ENCODE measurements at regions not wholly inside any gene's neighbourhood (a gene's known extent, or its start where the extent isn't known, plus 50 kb on each side); places are given as distances from the start of the nearest gene placed in this dataset.
"Not testable (repeated sequence)": the region's sequence is repeated elsewhere in the genome, so short reads cannot be mapped to it uniquely, and the experiment has no call there.

- Mint-ChIP-seq H3K4me1 (no peaks in the 10 kb centered on the region), H3K27me3 (peaks cover 5% of the 10 kb centered on the region), H3K9me3 (no peaks in the 10 kb centered on the region), H3K27ac (no peak overlapping the region), H3K36me3 (ENCODE audit: low read depth) (no peaks in the 10 kb centered on the region), H3K4me3 (no peak overlapping the region)
- DNase-seq = no peak
- no peak for ATAC-seq
Measured at GRCh38 chr5:163306421-163306820, 131.0 kb upstream of the CCNG1 start.

GRCh38 chr5:163309914-163310313 lies 127.5 kb upstream of the CCNG1 start:
- Mint-ChIP-seq H3K4me3 (no peak overlapping the region), H3K27me3 (no peaks in the 10 kb centered on the region), H3K4me1 (no peaks in the 10 kb centered on the region), H3K9me3 (peaks cover 12% of the 10 kb centered on the region), H3K36me3 (ENCODE audit: low read depth) (no peaks in the 10 kb centered on the region), H3K27ac (no peak overlapping the region)
- no peak for ATAC-seq
- no peak for DNase-seq

DNA sequence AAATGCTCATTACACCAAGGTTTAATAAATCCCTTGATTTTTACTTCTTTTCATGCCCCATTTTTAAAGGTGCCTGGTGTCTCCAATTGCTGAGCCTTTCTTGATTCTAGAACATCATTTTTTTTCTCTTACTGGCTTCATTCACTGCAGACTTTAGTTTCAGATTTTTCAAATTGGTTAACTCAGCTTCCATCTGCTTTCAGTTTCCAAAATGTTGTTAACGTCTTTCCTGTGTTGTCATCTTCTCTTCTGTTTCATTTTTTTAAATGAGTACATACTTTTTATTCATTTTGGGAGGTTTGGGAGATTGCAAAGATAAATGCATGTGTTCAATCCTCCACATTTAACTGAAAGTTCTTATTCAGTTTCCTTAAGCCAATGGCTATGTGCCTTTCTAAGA lies 126.4 kb upstream of the CCNG1 start:
- Mint-ChIP-seq H3K4me3 (no peak overlapping the region), H3K4me1 (no peaks in the 10 kb centered on the region), H3K27ac (no peak overlapping the region), H3K36me3 (ENCODE audit: low read depth) (no peaks in the 10 kb centered on the region), H3K9me3 (peaks cover 12% of the 10 kb centered on the region), H3K27me3 (no peaks in the 10 kb centered on the region)
- DNase-seq = no peak
- no peak for ATAC-seq

DNA sequence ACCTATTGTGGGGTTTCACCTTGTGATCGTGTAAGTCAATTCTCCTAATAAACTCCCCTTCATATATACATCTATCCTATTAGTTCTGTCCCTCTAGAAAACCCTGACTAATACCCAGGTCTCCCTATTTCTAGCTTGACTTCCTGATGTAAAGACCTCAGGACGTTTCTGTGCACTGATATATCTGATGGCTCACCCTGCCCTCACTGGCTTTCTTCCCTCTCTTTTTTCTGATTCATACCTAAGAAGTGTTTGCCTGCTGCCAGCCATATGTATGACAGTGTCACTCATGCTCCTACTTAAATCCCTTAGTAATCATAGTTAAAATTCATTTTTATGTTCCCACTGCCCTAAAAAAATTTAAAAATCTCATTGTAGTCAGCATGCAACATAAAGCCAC lies 124.8 kb upstream of the CCNG1 start:
- Mint-ChIP-seq H3K9me3 (peaks cover 12% of the 10 kb centered on the region), H3K27ac (no peak overlapping the region), H3K36me3 (ENCODE audit: low read depth) (no peaks in the 10 kb centered on the region), H3K27me3 (no peaks in the 10 kb centered on the region), H3K4me1 (no peaks in the 10 kb centered on the region), H3K4me3 (no peak overlapping the region)
- ATAC-seq (no peak), DNase-seq (no peak)

DNA sequence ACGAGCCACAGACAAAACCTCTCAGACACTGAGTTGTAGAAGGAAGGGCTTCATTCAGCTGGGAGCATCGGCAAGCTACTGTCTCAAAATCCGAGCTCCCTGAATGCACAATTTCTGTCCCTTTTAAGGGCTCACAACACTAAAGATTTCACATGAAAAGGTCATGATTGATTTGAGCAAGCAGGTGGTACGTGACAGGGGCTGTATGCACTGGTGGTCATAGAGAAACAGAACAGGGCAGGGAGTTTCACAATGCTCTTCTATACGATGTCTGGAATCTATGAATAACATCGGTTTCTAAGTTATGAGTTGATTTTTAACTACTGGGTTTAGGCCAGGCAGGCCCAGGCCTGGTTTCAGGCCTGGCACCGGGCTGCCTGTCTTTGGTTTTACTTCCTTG lies 124.3 kb upstream of the CCNG1 start:
- not testable (repeated sequence) for DNase-seq; H3K27ac Mint-ChIP-seq; H3K4me1 Mint-ChIP-seq; H3K27me3 Mint-ChIP-seq; ATAC-seq; H3K4me3 Mint-ChIP-seq; H3K36me3 Mint-ChIP-seq (ENCODE audit: low read depth)
- H3K9me3 Mint-ChIP-seq = peaks cover 12% of the 10 kb centered on the region

DNA sequence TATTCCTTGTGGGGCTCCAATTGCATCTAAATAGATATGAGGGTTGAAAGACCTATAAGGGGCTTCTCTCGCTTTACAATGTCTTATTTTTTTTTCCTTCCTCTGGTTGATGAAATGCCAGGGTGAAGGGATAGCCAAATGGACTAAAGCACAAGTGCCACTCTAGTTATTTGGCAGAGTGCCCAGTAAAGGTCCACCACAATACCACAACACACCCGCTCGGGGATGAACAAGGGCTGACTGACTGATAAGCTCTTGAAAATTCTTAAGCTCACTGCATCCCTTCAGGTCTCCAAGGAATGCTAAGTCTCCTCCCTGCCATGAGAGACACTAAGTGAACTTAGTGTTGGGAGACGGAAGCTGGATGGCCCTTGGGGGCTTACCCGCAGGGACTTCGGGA lies 121.0 kb upstream of the CCNG1 start:
- H3K4me3 Mint-ChIP-seq; DNase-seq; H3K27ac Mint-ChIP-seq; H3K4me1 Mint-ChIP-seq; ATAC-seq; H3K27me3 Mint-ChIP-seq; H3K36me3 Mint-ChIP-seq (ENCODE audit: low read depth): not testable (repeated sequence)
- H3K9me3 Mint-ChIP-seq = peaks cover 12% of the 10 kb centered on the region

DNA sequence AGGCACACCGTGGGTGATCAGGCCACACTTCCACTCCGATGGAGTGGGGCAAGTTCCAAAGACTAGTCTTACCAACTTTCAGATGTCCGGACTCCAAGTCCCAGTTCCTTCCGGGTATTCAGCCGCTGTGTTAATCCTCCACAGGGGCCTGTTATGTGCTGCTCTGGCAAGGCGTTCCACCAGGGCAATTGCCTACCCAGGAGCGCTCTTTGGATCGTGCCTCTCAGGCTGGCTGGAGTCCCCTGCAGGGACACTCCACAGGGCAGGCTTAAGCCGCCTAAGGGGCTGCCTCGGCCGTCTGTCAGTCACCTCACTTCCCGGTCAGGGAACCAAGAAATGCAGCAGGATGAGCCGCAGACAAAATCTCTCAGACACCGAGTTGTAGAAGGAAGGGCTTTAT lies 118.7 kb upstream of the CCNG1 start:
- H3K27me3 Mint-ChIP-seq = no peaks in the 10 kb centered on the region

DNA sequence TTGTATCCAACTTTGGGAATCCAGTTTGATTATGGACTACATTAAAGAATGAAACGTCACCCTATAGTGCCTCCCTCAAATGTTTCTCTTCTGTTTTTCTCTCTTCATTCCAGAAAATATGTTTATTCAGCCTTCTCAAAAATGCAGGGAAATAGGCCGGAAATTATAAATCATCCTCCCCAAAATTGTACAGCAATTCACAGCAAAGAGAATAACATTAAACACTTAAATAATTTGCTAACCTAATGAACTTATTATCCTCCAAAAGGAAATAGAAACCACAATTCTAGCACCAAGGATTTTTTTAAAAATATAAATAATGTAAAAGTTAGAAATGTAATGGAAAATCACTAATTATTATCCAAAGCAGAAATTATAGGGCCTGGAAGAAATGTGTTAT lies 115.9 kb upstream of the CCNG1 start:
- Mint-ChIP-seq H3K4me1 (no peaks in the 10 kb centered on the region), H3K27ac (no peak overlapping the region), H3K27me3 (no peaks in the 10 kb centered on the region), H3K9me3 (no peaks in the 10 kb centered on the region), H3K36me3 (ENCODE audit: low read depth) (no peaks in the 10 kb centered on the region), H3K4me3 (no peak overlapping the region)
- no peak for DNase-seq
- ATAC-seq = no peak

More for the DNA sequence above, 118.7 kb upstream of the CCNG1 start:
- Mint-ChIP-seq H3K9me3 (no peaks in the 10 kb centered on the region), H3K4me1 (no peaks in the 10 kb centered on the region), H3K27ac (no peak overlapping the region), H3K4me3 (no peak overlapping the region), H3K36me3 (ENCODE audit: low read depth) (no peaks in the 10 kb centered on the region)
- no peak for DNase-seq
- ATAC-seq = no peak

DNA sequence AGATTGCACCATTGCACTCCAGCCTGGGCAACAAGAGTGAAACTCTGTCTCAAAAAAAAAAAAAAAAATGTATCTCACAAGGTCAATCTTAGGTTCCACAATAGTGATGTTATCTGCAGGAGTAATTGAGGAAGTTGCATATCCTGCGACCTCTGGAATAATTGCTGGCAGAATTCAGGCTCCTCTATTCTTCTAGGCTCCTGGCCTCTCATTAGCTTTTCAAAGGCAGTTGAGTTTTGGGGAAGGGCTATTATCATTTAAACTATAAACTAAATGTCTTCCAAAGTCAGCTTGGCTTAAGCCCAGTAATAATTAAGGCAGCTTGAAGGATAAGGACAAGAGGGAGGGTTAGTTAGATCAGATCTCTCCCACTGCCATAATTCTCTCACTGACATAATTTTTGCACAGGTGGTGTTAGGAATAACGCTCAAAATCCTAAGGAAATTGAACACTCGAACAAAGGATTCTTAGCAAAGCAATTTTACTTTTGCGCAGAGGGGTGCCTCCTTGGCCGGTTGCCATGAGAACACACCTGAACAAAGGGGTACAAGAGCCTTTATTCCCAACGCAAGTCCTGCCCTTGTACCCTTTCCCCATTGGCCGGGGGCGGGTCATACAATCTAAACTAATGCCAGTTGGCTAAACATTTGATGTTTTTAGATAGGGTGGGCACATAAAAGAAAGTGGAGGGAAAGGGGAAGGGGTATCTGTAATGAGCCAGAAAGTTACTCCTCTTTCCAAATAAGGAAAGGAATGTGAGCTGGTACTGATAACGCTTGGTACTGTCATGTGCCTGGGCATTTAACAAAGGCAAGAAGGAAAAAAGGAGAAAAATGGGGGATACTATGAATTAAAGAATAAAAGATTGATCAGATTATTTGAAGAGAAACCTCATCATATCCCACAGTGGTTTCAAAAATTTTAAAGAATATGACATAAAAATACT lies 106.4 kb upstream of the CCNG1 start:
- H3K4me3 Mint-ChIP-seq = no peak overlapping the region
- DNase-seq (no peak), ATAC-seq (no peak)
- H3K9me3 Mint-ChIP-seq = no peaks in the 10 kb centered on the region
- H3K36me3 Mint-ChIP-seq (ENCODE audit: low read depth) = no peaks in the 10 kb centered on the region
- no peaks in the 10 kb centered on the region for H3K4me1 Mint-ChIP-seq
- peaks cover 9% of the 10 kb centered on the region for H3K27me3 Mint-ChIP-seq
- H3K27ac Mint-ChIP-seq = no peak overlapping the region

GRCh38 chr5:163336074-163336473 lies 101.3 kb upstream of the CCNG1 start:
- H3K27me3 Mint-ChIP-seq; H3K36me3 Mint-ChIP-seq (ENCODE audit: low read depth); H3K27ac Mint-ChIP-seq; ATAC-seq; DNase-seq; H3K4me3 Mint-ChIP-seq; H3K9me3 Mint-ChIP-seq; H3K4me1 Mint-ChIP-seq: not testable (repeated sequence)

DNA sequence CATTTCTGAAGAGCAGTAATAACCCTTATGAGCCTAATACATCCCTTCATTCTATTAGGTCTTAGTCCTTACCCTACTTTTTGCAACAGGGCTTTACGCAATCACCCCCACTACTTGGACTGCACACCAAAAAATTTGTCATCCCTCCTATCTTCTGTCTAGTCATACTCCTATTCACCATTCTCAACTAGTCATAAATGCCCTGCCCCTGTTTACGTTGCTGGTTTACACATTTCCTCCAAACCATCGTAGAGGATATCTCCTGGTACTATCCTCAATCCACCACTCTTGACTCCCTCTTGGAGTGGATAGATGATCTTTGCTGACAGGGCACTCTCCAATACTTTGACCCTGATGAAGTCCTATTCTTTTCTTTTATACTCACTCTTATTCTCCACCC lies 98.2 kb upstream of the CCNG1 start:
- Mint-ChIP-seq H3K27me3 (peaks cover 4% of the 10 kb centered on the region), H3K36me3 (ENCODE audit: low read depth) (no peaks in the 10 kb centered on the region), H3K4me1 (no peaks in the 10 kb centered on the region), H3K4me3 (no peak overlapping the region), H3K27ac (no peak overlapping the region), H3K9me3 (no peaks in the 10 kb centered on the region)
- no peak for DNase-seq
- ATAC-seq = no peak

DNA sequence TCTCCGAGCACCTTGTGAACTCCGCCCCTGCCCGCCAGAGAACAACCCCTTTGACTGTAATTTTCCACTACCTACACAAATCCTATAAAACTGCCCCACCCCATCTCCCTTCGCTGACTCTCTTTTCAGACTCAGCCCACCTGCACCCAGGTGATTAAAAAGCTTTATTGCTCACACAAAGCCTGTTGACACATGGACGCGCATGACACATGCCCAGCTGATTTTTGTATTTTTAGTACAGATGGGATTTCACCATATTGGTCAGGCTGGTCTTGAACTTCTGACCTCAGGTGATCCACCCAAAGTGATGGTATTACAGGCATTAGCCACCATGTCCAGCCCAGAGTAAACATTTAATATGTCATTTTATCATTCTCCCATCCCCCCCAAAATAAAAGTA lies 97.0 kb upstream of the CCNG1 start:
- not testable (repeated sequence) for DNase-seq; H3K4me1 Mint-ChIP-seq; H3K9me3 Mint-ChIP-seq; H3K27me3 Mint-ChIP-seq; H3K36me3 Mint-ChIP-seq (ENCODE audit: low read depth); ATAC-seq; H3K4me3 Mint-ChIP-seq; H3K27ac Mint-ChIP-seq

DNA sequence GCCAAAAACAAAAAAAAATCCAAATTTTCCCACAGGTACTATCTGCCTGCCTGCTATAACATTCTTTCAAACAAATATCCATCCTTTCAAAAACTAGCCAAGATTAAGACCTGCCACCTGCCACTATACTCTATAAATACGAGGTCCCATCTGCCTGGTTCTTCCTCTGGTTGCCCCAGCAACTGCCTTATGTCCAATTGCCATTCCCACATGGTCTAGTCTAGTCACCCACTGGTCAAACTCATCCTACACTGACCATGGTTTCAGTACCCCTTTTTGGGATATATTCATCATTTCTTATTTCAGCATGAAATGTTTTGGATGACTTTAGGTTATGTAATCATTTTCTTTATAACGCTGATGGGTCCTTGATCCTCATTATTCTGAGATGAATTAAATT lies 95.1 kb upstream of the CCNG1 start:
- Mint-ChIP-seq H3K4me1 (no peaks in the 10 kb centered on the region), H3K27me3 (peaks cover 6% of the 10 kb centered on the region), H3K9me3 (no peaks in the 10 kb centered on the region), H3K27ac (no peak overlapping the region), H3K4me3 (no peak overlapping the region), H3K36me3 (ENCODE audit: low read depth) (no peaks in the 10 kb centered on the region)
- no peak for ATAC-seq
- no peak for DNase-seq

GRCh38 chr5:163345216-163345615 lies 92.2 kb upstream of the CCNG1 start:
- no peaks in the 10 kb centered on the region for H3K9me3 Mint-ChIP-seq
- H3K27me3 Mint-ChIP-seq = peaks cover 6% of the 10 kb centered on the region
- no peak for DNase-seq
- no peaks in the 10 kb centered on the region for H3K36me3 Mint-ChIP-seq (ENCODE audit: low read depth)
- no peak for ATAC-seq
- H3K4me3 Mint-ChIP-seq = no peak overlapping the region
- no peaks in the 10 kb centered on the region for H3K4me1 Mint-ChIP-seq
- H3K27ac Mint-ChIP-seq = no peak overlapping the region

DNA sequence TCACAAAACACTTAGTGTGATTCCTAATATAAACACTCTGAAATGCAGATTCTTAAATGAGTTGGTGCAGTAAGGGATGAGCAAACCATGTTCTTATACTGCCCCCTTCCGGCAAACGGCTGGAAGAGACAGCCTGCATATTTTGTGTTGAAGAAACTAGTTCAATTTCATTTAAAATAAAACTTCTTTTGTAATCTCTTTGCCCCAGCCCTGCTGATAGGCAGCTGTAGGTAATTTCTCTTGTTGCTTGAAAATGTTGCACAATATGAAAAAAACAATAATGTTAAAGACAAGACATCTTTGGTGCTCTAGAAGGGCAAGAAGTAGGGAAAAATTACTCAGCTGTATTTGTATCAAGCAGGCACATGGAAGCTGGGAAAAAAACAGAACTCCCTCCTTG lies 89.7 kb upstream of the CCNG1 start:
- Mint-ChIP-seq H3K4me1 (no peaks in the 10 kb centered on the region), H3K36me3 (ENCODE audit: low read depth) (no peaks in the 10 kb centered on the region), H3K9me3 (no peaks in the 10 kb centered on the region), H3K4me3 (no peak overlapping the region), H3K27ac (no peak overlapping the region), H3K27me3 (peaks cover 6% of the 10 kb centered on the region)
- DNase-seq (peak; percentile 51), ATAC-seq (no peak)

- Mint-ChIP-seq H3K4me1 (no peaks in the 10 kb centered on the region), H3K27ac (no peak overlapping the region), H3K4me3 (no peak overlapping the region), H3K9me3 (no peaks in the 10 kb centered on the region), H3K36me3 (ENCODE audit: low read depth) (no peaks in the 10 kb centered on the region), H3K27me3 (peaks cover 3% of the 10 kb centered on the region)
- ATAC-seq (no peak), DNase-seq (no peak)
Measured at GRCh38 chr5:163350083-163350482, 87.3 kb upstream of the CCNG1 start.
